Large intestine (tissue), 3 donors: ENCODE measurements at regions not wholly inside any gene's neighbourhood (a gene's known extent, or its start where the extent isn't known, plus 50 kb on each side); places are given as distances from the start of the nearest gene placed in this dataset.

Experiments used
- DNase-seq, 2 donors: peaks; one replicate each; pipeline versions ENCODE4 v3.0.0 to v3.0.0-alpha.2; 2013
- H3K27ac ChIP-seq: one replicate; pipeline ENCODE4 v1.5.1; 2013; ENCODE audit warnings: low read length
- H3K27me3 ChIP-seq: 2 replicates; pipeline ENCODE4 v1.6.1; 2013; ENCODE audit warnings: low read length; ENCODE audit not compliant: control insufficient read depth, insufficient read depth
- H3K36me3 ChIP-seq: 2 replicates; pipeline ENCODE4 v1.6.1; 2013; ENCODE audit warnings: low read length; ENCODE audit not compliant: control insufficient read depth, insufficient read depth
- H3K4me1 ChIP-seq: one replicate; pipeline ENCODE4 v1.6.1; 2013; ENCODE audit warnings: low read length; ENCODE audit not compliant: control insufficient read depth, insufficient read depth
- H3K4me3 ChIP-seq: one replicate; pipeline ENCODE4 v1.5.1; 2013; ENCODE audit warnings: low read length
- H3K9me3 ChIP-seq: one replicate; pipeline ENCODE4 v1.6.1; 2013; ENCODE audit warnings: mild to moderate bottlenecking, low read depth, low read length, moderate library complexity; ENCODE audit not compliant: control insufficient read depth
- WGBS: methylation state at CpG from one replicate; pipeline ENCODE4 v1.1.5; 2013; ENCODE audit warnings: low lambda C conversion rate; ENCODE audit not compliant: insufficient coverage; 5-methylcytosine and 5-hydroxymethylcytosine counted together

DNA sequence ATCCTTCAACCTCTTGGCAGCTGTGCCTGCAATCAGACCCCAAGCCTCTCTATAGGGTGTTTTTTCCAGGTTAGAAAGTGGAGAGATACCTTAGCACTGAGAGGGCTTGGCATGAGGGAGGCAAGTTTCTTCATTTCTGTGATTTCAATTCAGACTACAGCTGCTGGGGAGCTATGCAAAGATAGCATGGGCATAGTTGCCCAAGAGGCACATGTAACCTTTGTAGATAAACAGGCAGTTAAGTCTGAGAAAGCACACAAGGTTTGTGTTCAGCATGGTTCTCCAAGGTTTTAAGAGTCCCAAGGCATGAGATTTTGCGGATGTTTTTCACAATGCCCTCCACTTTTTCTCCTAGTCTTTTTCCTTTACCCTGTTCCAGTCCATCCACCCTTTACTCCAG, 385.0 kb upstream of the ETAA1 start:
- Histone ChIP-seq H3K36me3 (no peaks in the 10 kb centered on the region), H3K27ac (no peak overlapping the region)

GRCh38 chr2:67013821-67014220, 383.3 kb upstream of the ETAA1 start:
- DNase-seq, result no peak
- Histone ChIP-seq H3K27ac (no peak overlapping the region), H3K9me3 (no peaks in the 10 kb centered on the region), H3K27me3 (peaks cover 2% of the 10 kb centered on the region), H3K36me3 (no peaks in the 10 kb centered on the region), H3K4me3 (no peak overlapping the region), H3K4me1 (no peaks in the 10 kb centered on the region)
- WGBS, result 40% methylated on average over 1 of the region's 1 CpG

More for the DNA sequence above, 385.0 kb upstream of the ETAA1 start:
- Histone ChIP-seq H3K9me3 (no peaks in the 10 kb centered on the region), H3K27me3 (peaks cover 2% of the 10 kb centered on the region), H3K4me3 (no peak overlapping the region), H3K4me1 (no peaks in the 10 kb centered on the region)
- 83% methylated on average over 1 of the region's 1 CpG for WGBS
- no peak for DNase-seq

DNA sequence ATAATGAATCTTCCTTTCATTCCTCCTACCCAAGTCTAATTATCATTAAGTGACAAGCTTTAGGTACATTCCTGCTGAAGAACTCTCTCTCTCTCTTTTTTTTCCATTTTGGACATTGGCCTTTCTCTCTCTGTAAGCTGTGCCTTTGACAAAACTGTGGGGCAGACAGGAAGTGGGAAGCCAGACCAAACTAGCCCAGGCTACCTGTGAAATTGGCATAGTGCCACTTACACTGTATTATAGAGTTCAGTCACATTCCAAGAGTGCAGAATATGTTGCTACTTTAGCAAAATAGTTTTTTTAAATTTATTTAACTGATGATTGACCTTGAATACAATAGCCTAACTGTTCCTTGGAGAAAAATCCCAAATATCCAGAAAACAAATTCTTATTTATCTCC, 381.5 kb upstream of the ETAA1 start:
- no peak overlapping the region for H3K4me3 ChIP-seq
- no peaks in the 10 kb centered on the region for H3K9me3 ChIP-seq
- H3K27me3 ChIP-seq, result peaks cover 2% of the 10 kb centered on the region
- DNase-seq, result no peak
- no peaks in the 10 kb centered on the region for H3K36me3 ChIP-seq
- no peaks in the 10 kb centered on the region for H3K4me1 ChIP-seq
- no peak overlapping the region for H3K27ac ChIP-seq

- DNase-seq, result no peak
- WGBS, result no CpG with 5 or more reads among the region's 1 CpG
- H3K4me1 ChIP-seq, result no peaks in the 10 kb centered on the region
- no peak overlapping the region for H3K27ac ChIP-seq
- H3K9me3 ChIP-seq, result no peaks in the 10 kb centered on the region
- H3K27me3 ChIP-seq, result no peaks in the 10 kb centered on the region
- no peak overlapping the region for H3K4me3 ChIP-seq
- H3K36me3 ChIP-seq, result no peaks in the 10 kb centered on the region
Observed at GRCh38 chr2:67018301-67018700, 378.8 kb upstream of the ETAA1 start.

- Histone ChIP-seq H3K4me1 (peaks cover 5% of the 10 kb centered on the region), H3K27me3 (peaks cover 14% of the 10 kb centered on the region), H3K9me3 (no peaks in the 10 kb centered on the region), H3K36me3 (no peaks in the 10 kb centered on the region), H3K27ac (no peak overlapping the region), H3K4me3 (no peak overlapping the region)
- 80% methylated on average over 1 of the region's 2 CpGs for WGBS
- DNase-seq, result no peak
Observed at GRCh38 chr2:67032076-67032475, 365.1 kb upstream of the ETAA1 start.

- no peak for DNase-seq
- 92% methylated on average over 2 of the region's 5 CpGs for WGBS
- H3K4me3 ChIP-seq, result no peak overlapping the region
- H3K9me3 ChIP-seq, result no peaks in the 10 kb centered on the region
- no peak overlapping the region for H3K27ac ChIP-seq
- peaks cover 32% of the 10 kb centered on the region for H3K4me1 ChIP-seq
- peaks cover 11% of the 10 kb centered on the region for H3K27me3 ChIP-seq
- H3K36me3 ChIP-seq, result no peaks in the 10 kb centered on the region
Observed at GRCh38 chr2:67036444-67036843, 360.7 kb upstream of the ETAA1 start.

DNA sequence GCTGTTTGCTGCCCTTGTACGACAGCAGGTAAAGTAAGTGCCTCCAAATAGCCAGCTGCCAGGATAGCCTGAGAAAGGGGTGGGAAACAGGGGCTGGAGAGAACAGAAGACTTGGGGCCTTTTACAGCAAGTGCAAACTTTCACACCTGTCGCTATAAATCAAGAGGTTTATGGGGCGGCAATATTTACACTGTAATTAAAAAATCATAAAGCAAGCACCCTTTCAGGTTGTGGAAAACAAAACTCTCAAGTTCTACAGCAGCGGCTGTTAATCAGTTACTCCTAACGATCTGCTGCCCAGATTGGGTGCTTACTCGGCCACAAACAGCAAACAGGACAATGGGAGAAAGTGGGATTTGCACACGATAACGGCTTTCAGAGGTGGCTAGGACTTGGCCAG, 359.5 kb upstream of the ETAA1 start:
- Histone ChIP-seq H3K4me1 (peaks cover 32% of the 10 kb centered on the region), H3K4me3 (no peak overlapping the region), H3K9me3 (no peaks in the 10 kb centered on the region), H3K27me3 (peaks cover 10% of the 10 kb centered on the region), H3K27ac (no peak overlapping the region), H3K36me3 (no peaks in the 10 kb centered on the region)
- DNase-seq, result peak; percentile 43 to 75
- WGBS, result no CpG with 5 or more reads among the region's 8 CpGs

DNA sequence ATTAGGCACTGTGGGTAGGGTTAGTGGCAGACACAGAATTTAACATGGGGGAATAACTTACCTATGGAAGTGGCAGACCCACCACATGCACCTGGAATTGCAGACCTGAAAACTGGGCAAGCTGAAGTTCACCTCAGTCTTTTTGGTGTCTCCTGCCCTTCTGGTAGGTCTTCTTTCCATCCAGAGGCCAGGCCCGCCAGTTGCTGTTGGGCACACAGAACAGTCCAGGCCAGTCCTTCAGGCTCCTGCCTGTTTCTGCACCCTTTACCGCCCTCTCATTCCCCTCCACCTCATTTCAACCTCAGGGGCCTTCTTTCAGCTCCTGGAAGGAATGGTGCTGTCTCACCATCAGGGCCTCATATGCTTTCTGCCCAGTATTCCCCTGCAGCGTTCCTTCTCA, 358.9 kb upstream of the ETAA1 start:
- Histone ChIP-seq H3K4me3 (no peak overlapping the region), H3K4me1 (peaks cover 32% of the 10 kb centered on the region), H3K9me3 (no peaks in the 10 kb centered on the region), H3K27me3 (peaks cover 10% of the 10 kb centered on the region), H3K27ac (no peak overlapping the region), H3K36me3 (no peaks in the 10 kb centered on the region)
- no CpG with 5 or more reads among the region's 3 CpGs for WGBS
- DNase-seq, result no peak

GRCh38 chr2:67039058-67039457, 358.1 kb upstream of the ETAA1 start:
- no peak for DNase-seq
- H3K27me3 ChIP-seq, result peaks cover 10% of the 10 kb centered on the region
- H3K27ac ChIP-seq, result no peak overlapping the region
- H3K4me3 ChIP-seq, result no peak overlapping the region
- peaks cover 28% of the 10 kb centered on the region for H3K4me1 ChIP-seq
- H3K36me3 ChIP-seq, result no peaks in the 10 kb centered on the region
- no peaks in the 10 kb centered on the region for H3K9me3 ChIP-seq
- no CpG with 5 or more reads among the region's 3 CpGs for WGBS

DNA sequence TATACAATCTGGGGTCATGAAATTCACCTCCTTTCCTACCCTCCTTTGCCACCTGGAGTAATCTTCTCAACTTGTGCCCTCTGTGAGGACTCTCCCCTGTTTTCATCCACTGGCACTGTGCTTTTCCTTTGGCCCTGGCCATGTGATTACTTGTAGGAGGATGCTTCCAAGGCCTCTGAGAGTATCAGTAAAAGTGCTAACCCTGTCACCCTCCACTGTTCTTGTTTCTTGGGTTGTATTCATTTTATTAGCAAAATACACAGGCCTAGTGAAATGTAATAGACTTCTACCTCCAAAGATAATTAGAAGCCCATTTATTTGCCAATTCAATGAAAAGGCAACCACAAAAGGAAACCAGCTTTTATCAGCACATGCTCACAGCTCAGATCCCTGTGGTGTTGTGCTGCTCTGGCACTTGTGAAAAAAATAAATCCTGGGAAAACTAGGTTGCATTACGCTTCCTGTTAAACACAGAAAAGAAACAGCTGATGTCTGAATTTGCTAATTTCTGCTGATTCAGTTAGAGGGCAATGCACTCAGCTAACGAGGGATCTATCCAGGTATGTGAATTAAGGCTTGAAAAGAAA, 357.5 kb upstream of the ETAA1 start:
- Histone ChIP-seq H3K4me3 (no peak overlapping the region), H3K36me3 (no peaks in the 10 kb centered on the region), H3K27me3 (peaks cover 10% of the 10 kb centered on the region), H3K27ac (no peak overlapping the region), H3K4me1 (peaks cover 27% of the 10 kb centered on the region), H3K9me3 (no peaks in the 10 kb centered on the region)
- no CpG with 5 or more reads among the region's 2 CpGs for WGBS
- no peak for DNase-seq

GRCh38 chr2:67041051-67041450, 356.1 kb upstream of the ETAA1 start:
- WGBS, result no CpG with 5 or more reads among the region's 1 CpG
- Histone ChIP-seq H3K4me1 (peaks cover 29% of the 10 kb centered on the region), H3K27ac (no peak overlapping the region), H3K9me3 (no peaks in the 10 kb centered on the region), H3K4me3 (no peak overlapping the region), H3K27me3 (peaks cover 5% of the 10 kb centered on the region), H3K36me3 (no peaks in the 10 kb centered on the region)
- no peak for DNase-seq
